Smooth muscle cell (in vitro differentiated cells): ENCODE measurements at regions not wholly inside any gene's neighbourhood (a gene's known extent, or its start where the extent isn't known, plus 50 kb on each side); places are given as distances from the start of the nearest gene placed in this dataset.

Source experiments
- DNase-seq: peaks from one replicate; lab custom pipeline; 2025; ENCODE audit not compliant: unreplicated experiment; lab: John Stamatoyannopoulos, UW
- H2AFZ ChIP-seq: fragments of 200-600 bp; sonication (generic); 2 replicates; pipeline ENCODE4 v1.6.0; 2016; ENCODE audit warnings: antibody characterized with exemption, low read depth, mild to moderate bottlenecking
- H3F3A ChIP-seq: fragments of 200-600 bp; sonication (generic); 2 replicates; pipeline ENCODE4 v1.6.0; 2017; ENCODE audit warnings: antibody characterized with exemption, low read depth
- H3K27ac ChIP-seq: fragments of 200-600 bp; sonication (generic); 2 replicates; pipeline ENCODE4 v1.5.1; 2016; ENCODE audit warnings: low read depth, mild to moderate bottlenecking
- H3K27me3 ChIP-seq: fragments of 200-600 bp; sonication (generic); 2 replicates; pipeline ENCODE4 v1.6.1; 2016; ENCODE audit warnings: low read depth, mild to moderate bottlenecking
- H3K36me3 ChIP-seq: fragments of 200-600 bp; sonication (generic); 2 replicates; pipeline ENCODE4 v1.5.1; 2016; ENCODE audit warnings: low read depth
- H3K4me1 ChIP-seq: fragments of 200-600 bp; sonication (generic); 2 replicates; pipeline ENCODE4 v1.5.1; 2016; ENCODE audit warnings: low read depth
- H3K4me2 ChIP-seq: fragments of 200-600 bp; sonication (generic); 2 replicates; pipeline ENCODE4 v1.6.0; 2016; ENCODE audit warnings: mild to moderate bottlenecking
- H3K4me3 ChIP-seq: fragments of 200-600 bp; sonication (generic); 2 replicates; pipeline ENCODE4 v1.5.1; 2016; ENCODE audit warnings: mild to moderate bottlenecking
- H3K79me2 ChIP-seq: fragments of 200-600 bp; sonication (generic); 2 replicates; pipeline ENCODE4 v1.6.0; 2016; ENCODE audit warnings: low read depth, mild to moderate bottlenecking
- H3K9ac ChIP-seq: fragments of 200-600 bp; sonication (generic); 2 replicates; pipeline ENCODE4 v1.6.0; 2016; ENCODE audit warnings: low read depth
- H3K9me3 ChIP-seq: fragments of 200-600 bp; sonication (generic); replicated peaks from 2 replicates; pipeline ENCODE4 v1.5.1; 2016; ENCODE audit warnings: low read depth
- H4K20me1 ChIP-seq: fragments of 200-600 bp; sonication (generic); 2 replicates; pipeline ENCODE4 v1.6.0; 2016; ENCODE audit warnings: low read depth
- CTCF ChIP-seq: fragments of 200-600 bp; sonication (generic); IDR thresholded peaks from 2 replicates; pipeline ENCODE4 v1.5.1; 2017; ENCODE audit warnings: borderline replicate concordance, mild to moderate bottlenecking, antibody characterized with exemption; ENCODE audit not compliant: insufficient read depth, poor library complexity, severe bottlenecking
- WGBS: methylation state at CpG from one replicate; pipeline ENCODE4 v1.1.7; 2016; ENCODE audit warnings: low lambda C conversion rate; 5-methylcytosine and 5-hydroxymethylcytosine counted together

GRCh38 chr4:165802452-165802851, 70.6 kb upstream of the TLL1 start:
- TF ChIP-seq CTCF: no peak
- WGBS: 97% methylated on average over 2 of the region's 2 CpGs

GRCh38 chr4:165803005-165803404, 70.0 kb upstream of the TLL1 start:
- no peak overlapping the region for H3K4me2 ChIP-seq
- H3K4me1 ChIP-seq: no peaks in the 10 kb centered on the region
- no peak overlapping the region for H3K27ac ChIP-seq
- no peaks in the 10 kb centered on the region for H3F3A ChIP-seq
- no peaks in the 10 kb centered on the region for H4K20me1 ChIP-seq
- no peak overlapping the region for H3K9ac ChIP-seq
- H3K36me3 ChIP-seq: no peaks in the 10 kb centered on the region
- no peak overlapping the region for H3K4me3 ChIP-seq
- TF ChIP-seq CTCF: no peak
- DNase-seq: no peak
- no peaks in the 10 kb centered on the region for H3K79me2 ChIP-seq
- no peaks in the 10 kb centered on the region for H3K9me3 ChIP-seq
- H3K27me3 ChIP-seq: peaks cover 9% of the 10 kb centered on the region
- H2AFZ ChIP-seq: no peak overlapping the region

More at GRCh38 chr4:165802452-165802851, 70.6 kb upstream of the TLL1 start:
- H3F3A ChIP-seq: no peaks in the 10 kb centered on the region
- H3K27me3 ChIP-seq: peaks cover 9% of the 10 kb centered on the region
- H3K9ac ChIP-seq: no peak overlapping the region
- no peaks in the 10 kb centered on the region for H3K9me3 ChIP-seq
- no peak for DNase-seq
- H3K79me2 ChIP-seq: no peaks in the 10 kb centered on the region
- no peaks in the 10 kb centered on the region for H4K20me1 ChIP-seq
- no peaks in the 10 kb centered on the region for H3K36me3 ChIP-seq
- H3K27ac ChIP-seq: no peak overlapping the region
- H3K4me3 ChIP-seq: no peak overlapping the region
- H3K4me1 ChIP-seq: no peaks in the 10 kb centered on the region
- no peak overlapping the region for H3K4me2 ChIP-seq
- no peak overlapping the region for H2AFZ ChIP-seq

GRCh38 chr4:165805406-165805805, 67.6 kb upstream of the TLL1 start:
- no peak overlapping the region for H3K4me2 ChIP-seq
- H3K27me3 ChIP-seq: peaks cover 9% of the 10 kb centered on the region
- no peak for TF ChIP-seq CTCF

GRCh38 chr4:165806613-165807012, 66.4 kb upstream of the TLL1 start:
- Histone ChIP-seq H3K4me3 (no peak overlapping the region), H3K9ac (no peak overlapping the region), H4K20me1 (no peaks in the 10 kb centered on the region), H3K9me3 (no peaks in the 10 kb centered on the region), H2AFZ (no peak overlapping the region), H3K27ac (no peak overlapping the region), H3F3A (no peaks in the 10 kb centered on the region), H3K79me2 (no peaks in the 10 kb centered on the region), H3K4me2 (no peak overlapping the region), H3K36me3 (no peaks in the 10 kb centered on the region), H3K4me1 (no peaks in the 10 kb centered on the region), H3K27me3 (peaks cover 7% of the 10 kb centered on the region)
- no peak for DNase-seq
- no peak for TF ChIP-seq CTCF

More at GRCh38 chr4:165805406-165805805, 67.6 kb upstream of the TLL1 start:
- Histone ChIP-seq H3K9me3 (no peaks in the 10 kb centered on the region), H3K9ac (no peak overlapping the region), H2AFZ (no peak overlapping the region), H4K20me1 (no peaks in the 10 kb centered on the region), H3K4me1 (no peaks in the 10 kb centered on the region), H3K36me3 (no peaks in the 10 kb centered on the region), H3F3A (no peaks in the 10 kb centered on the region), H3K27ac (no peak overlapping the region), H3K4me3 (no peak overlapping the region), H3K79me2 (no peaks in the 10 kb centered on the region)
- DNase-seq: no peak
